ENCODE measurements at regions not wholly inside any gene's neighbourhood (a gene's known extent, or its start where the extent isn't known, plus 50 kb on each side); places are given as distances from the start of the nearest gene placed in this dataset.

DNA sequence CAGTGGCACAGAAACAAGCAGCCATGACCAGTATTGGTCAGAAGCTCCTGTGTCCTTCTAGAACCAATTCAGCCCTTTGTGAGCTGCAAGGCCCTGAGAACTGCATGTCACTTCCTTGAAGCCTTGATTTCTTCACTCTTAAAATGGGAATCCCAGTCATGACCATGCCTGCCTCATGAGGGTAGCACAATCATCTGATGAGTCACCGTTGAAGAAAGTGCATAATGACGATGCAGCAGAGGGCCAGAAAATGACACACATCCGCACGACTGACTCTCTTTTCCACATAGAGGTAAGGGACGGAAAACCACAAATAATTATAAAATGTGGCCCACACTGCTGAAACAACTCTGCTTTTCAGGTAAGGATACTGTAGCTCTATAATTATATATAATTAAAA lies 777.4 kb downstream of the BCL11B start:
- TF ChIP-seq E2F5 (CRISPR knock-in tag; IDR thresholded peaks at IDR 0.05): no peak
- no peak for TF ChIP-seq ZNF671 (CRISPR knock-in tag; IDR thresholded peaks at IDR 0.05)
- POLR2A ChIA-PET: no interaction called here
- no peaks in the 10 kb centered on the region for H3K9me3 Mint-ChIP-seq
- CTCF ChIA-PET: no interaction called here
- no peak for ATAC-seq
- no peaks in the 10 kb centered on the region for H3K27me3 Mint-ChIP-seq (ENCODE audit: low read depth)
- H3K4me1 Mint-ChIP-seq: 0 out of 2 replicates have a peak, but pooled peaks cover 2% of the 10 kb centered on the region
- H3K27ac Mint-ChIP-seq: no peak overlapping the region
- H3K36me3 Mint-ChIP-seq: no peaks in the 10 kb centered on the region
- H3K4me3 Mint-ChIP-seq: no peak overlapping the region
- no peak for DNase-seq (ENCODE audit: low spot score)

DNA sequence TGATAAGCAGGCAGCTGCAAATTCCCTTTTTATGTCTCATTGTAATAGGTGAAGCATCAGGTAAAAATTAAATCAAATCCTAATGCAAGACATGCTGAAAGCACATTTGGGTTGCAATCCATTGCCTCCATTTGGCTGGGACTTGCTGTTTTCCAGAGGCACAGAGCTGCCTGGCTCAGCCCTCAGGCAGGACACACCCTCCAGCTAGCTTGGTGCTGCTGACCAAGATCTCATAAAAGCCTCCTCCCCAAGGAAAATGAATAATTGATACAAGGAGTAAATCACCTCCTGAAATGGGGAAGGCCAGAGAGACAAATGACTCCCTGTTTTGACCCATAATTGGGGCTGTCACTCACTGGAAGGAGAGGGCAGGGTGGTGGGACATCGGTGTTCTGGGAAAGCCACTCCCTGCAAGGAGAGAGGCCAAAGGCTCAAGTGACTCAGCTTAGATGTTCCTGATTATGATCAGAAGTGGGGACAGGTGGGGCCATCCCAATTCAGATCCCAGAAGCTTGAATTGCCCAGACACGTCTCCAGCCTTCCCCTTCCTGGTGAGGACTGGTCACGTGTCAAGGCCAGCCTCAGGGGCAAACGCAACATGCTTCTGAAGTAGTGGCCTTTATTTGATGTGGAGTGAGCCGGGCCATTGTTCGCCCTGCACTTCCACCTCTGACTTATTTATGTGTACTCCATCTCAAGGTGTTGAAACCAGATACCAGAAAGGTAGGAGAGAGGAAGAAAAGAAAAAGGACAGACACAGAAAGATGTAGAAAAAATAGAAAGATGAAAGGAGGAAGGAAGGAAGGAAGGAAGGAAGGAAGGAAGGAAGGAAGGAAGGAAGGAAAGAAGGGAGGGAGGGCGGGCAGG lies 773.7 kb downstream of the BCL11B start:
- Mint-ChIP-seq H3K9me3 (no peaks in the 10 kb centered on the region), H3K27me3 (ENCODE audit: low read depth) (no peaks in the 10 kb centered on the region), H3K4me3 (no peak overlapping the region), H3K4me1 (0 out of 2 replicates have a peak, but pooled peaks cover 2% of the 10 kb centered on the region), H3K27ac (no peak overlapping the region), H3K36me3 (no peaks in the 10 kb centered on the region)
- no peak for TF ChIP-seq GRHL2 (CRISPR knock-in tag; IDR thresholded peaks at IDR 0.05; ENCODE audit: insufficient replicate concordance, severe bottlenecking)
- TF ChIP-seq AR (CRISPR knock-in tag; IDR thresholded peaks at IDR 0.05): no peak
- TF ChIP-seq RORB (CRISPR knock-in tag; IDR thresholded peaks at IDR 0.05): no peak
- TF ChIP-seq, protein P1, sequence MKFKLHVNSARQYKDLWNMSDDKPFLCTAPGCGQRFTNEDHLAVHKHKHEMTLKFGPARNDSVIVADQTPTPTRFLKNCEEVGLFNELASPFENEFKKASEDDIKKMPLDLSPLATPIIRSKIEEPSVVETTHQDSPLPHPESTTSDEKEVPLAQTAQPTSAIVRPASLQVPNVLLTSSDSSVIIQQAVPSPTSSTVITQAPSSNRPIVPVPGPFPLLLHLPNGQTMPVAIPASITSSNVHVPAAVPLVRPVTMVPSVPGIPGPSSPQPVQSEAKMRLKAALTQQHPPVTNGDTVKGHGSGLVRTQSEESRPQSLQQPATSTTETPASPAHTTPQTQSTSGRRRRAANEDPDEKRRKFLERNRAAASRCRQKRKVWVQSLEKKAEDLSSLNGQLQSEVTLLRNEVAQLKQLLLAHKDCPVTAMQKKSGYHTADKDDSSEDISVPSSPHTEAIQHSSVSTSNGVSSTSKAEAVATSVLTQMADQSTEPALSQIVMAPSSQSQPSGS (CRISPR knock-in tag; IDR thresholded peaks at IDR 0.05; ENCODE audit: borderline replicate concordance, low read depth): no peak
- no peak for TF ChIP-seq PRRX2 (CRISPR knock-in tag; IDR thresholded peaks at IDR 0.05)
- no peak for TF ChIP-seq JUN (CRISPR knock-in tag; IDR thresholded peaks at IDR 0.05)
- no peak for TF ChIP-seq ZBTB43 (CRISPR knock-in tag; IDR thresholded peaks at IDR 0.05)
- no peak for TF ChIP-seq KAT7 (CRISPR knock-in tag; IDR thresholded peaks at IDR 0.05; ENCODE audit: borderline replicate concordance)
- no peak for TF ChIP-seq FOXJ3 (CRISPR knock-in tag; IDR thresholded peaks at IDR 0.05; ENCODE audit: borderline replicate concordance)
- no peak for TF ChIP-seq ZNF232 (CRISPR knock-in tag; IDR thresholded peaks at IDR 0.05)
- TF ChIP-seq MXD4 (CRISPR knock-in tag; IDR thresholded peaks at IDR 0.05; ENCODE audit: borderline replicate concordance): no peak
- TF ChIP-seq FOXP1 (CRISPR knock-in tag; IDR thresholded peaks at IDR 0.05; ENCODE audit: borderline replicate concordance): no peak
- TF ChIP-seq NR1H2 (CRISPR knock-in tag; IDR thresholded peaks at IDR 0.05): no peak
- TF ChIP-seq IRF2 (CRISPR knock-in tag; IDR thresholded peaks at IDR 0.05; ENCODE audit: borderline replicate concordance, low read depth): no peak
- TF ChIP-seq CBFB (CRISPR knock-in tag; IDR thresholded peaks at IDR 0.05; ENCODE audit: low read depth): no peak
- DNase-seq (ENCODE audit: low spot score) (no peak), ATAC-seq (no peak)
- ChIA-PET POLR2A (no interaction called here), CTCF (no interaction called here)

All from WTC11 (cell line).